Ovary (tissue), 3 donors: ENCODE measurements at regions not wholly inside any gene's neighbourhood (a gene's known extent, or its start where the extent isn't known, plus 50 kb on each side); places are given as distances from the start of the nearest gene placed in this dataset.

ENCODE experiments used
- EP300 ChIP-seq: sonication (generic); formaldehyde crosslinking; IDR thresholded peaks from one replicate; pipeline ENCODE4 v1.6.1; 2017; ENCODE audit warnings: antibody characterized with exemption
- POLR2A ChIP-seq: fragments of 450-650 bp; IDR thresholded peaks from one replicate; pipeline ENCODE4 v1.6.1; 2017; ENCODE audit warnings: antibody characterized with exemption, mild to moderate bottlenecking, moderate library complexity
- TF ChIP-seq, protein P1 (sequence below), 3 donors: fragments of 450-650 bp in 2 of 3; fragments of 200-600 bp in 1 of 3; IDR thresholded peaks; one replicate each; pipeline versions ENCODE4 v1.5.1 to v1.8.0; 2016 to 2022; ENCODE audit warnings: antibody characterized with exemption in 3 of 3, mild to moderate bottlenecking in 1 of 3
- donor health status: DM: no; HTN: no; CAD: no.

DNA sequence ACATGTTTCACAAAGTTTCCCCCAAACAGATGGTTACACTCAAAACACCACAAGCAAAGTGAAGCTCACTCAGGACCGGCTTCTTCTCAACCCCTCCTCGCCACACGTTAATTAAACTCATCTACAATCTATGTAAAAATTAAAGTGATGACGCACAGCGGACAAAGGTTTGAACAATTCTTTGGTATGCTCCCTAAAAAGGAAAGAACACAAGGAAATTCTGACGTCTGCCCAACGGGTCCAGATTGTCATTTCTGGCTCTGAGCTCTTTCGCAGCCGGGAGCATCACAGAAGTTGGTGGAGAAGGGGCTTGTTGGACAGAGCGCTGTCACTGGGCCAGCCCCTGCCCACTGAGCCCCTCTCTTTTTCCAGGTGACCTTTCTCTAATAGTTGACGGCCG lies 173.7 kb upstream of the CHRNA7 start:
- TF ChIP-seq, protein P1, sequence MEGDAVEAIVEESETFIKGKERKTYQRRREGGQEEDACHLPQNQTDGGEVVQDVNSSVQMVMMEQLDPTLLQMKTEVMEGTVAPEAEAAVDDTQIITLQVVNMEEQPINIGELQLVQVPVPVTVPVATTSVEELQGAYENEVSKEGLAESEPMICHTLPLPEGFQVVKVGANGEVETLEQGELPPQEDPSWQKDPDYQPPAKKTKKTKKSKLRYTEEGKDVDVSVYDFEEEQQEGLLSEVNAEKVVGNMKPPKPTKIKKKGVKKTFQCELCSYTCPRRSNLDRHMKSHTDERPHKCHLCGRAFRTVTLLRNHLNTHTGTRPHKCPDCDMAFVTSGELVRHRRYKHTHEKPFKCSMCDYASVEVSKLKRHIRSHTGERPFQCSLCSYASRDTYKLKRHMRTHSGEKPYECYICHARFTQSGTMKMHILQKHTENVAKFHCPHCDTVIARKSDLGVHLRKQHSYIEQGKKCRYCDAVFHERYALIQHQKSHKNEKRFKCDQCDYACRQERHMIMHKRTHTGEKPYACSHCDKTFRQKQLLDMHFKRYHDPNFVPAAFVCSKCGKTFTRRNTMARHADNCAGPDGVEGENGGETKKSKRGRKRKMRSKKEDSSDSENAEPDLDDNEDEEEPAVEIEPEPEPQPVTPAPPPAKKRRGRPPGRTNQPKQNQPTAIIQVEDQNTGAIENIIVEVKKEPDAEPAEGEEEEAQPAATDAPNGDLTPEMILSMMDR (IDR thresholded peaks at IDR 0.05), result no peak
- TF ChIP-seq EP300 (no peak), POLR2A (no peak)
